ENCODE measurements at regions not wholly inside any gene's neighbourhood (a gene's known extent, or its start where the extent isn't known, plus 50 kb on each side); places are given as distances from the start of the nearest gene placed in this dataset.

DNA sequence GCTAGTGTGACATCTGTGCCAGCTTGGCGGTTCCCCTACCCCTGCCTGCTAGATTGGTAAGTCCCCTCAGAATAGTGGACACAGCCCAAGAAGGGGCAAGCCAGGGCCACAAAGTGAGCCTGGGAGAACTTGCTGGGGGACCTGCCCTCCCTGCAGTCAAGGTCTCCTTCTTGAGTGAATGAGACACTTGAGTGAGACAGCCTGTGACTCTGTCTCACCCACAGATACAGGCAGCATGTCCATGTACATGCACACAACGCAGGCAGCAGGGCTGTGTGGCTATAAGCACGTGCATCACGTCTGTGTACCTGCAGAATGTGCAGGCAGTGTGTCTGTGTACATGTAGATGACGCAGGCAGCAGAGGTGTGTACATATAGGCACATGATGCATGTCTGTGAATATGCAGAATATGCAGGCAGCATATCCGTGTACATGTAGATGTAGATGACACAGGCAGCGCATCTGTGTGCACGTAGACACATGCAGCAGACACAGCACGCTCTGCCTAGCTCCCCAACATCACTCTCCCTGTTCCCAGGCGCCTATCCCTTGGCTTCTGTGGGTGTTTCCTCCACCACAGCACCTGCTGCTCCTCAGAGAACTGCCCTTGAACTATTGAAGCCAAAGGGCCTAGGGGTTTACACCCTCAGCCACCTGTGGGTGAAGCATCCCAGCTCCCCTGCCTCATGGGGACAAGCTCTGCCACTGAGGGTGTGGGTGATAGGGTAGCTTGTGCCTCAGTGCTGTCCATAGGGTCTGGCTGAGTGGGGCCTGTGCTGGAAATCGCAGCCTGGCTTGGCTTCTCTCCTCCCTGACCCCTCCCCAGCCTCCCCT lies 147.2 kb upstream of the TWIST2 start:
- TF ChIP-seq, protein P1, sequence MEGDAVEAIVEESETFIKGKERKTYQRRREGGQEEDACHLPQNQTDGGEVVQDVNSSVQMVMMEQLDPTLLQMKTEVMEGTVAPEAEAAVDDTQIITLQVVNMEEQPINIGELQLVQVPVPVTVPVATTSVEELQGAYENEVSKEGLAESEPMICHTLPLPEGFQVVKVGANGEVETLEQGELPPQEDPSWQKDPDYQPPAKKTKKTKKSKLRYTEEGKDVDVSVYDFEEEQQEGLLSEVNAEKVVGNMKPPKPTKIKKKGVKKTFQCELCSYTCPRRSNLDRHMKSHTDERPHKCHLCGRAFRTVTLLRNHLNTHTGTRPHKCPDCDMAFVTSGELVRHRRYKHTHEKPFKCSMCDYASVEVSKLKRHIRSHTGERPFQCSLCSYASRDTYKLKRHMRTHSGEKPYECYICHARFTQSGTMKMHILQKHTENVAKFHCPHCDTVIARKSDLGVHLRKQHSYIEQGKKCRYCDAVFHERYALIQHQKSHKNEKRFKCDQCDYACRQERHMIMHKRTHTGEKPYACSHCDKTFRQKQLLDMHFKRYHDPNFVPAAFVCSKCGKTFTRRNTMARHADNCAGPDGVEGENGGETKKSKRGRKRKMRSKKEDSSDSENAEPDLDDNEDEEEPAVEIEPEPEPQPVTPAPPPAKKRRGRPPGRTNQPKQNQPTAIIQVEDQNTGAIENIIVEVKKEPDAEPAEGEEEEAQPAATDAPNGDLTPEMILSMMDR (IDR thresholded peaks at IDR 0.05): no peak
- Mint-ChIP-seq H3K4me3 (no peak overlapping the region), H3K4me1 (peaks cover 32% of the 10 kb centered on the region), H3K27me3 (ENCODE audit: low read depth, poor library complexity) (no peaks in the 10 kb centered on the region), H3K27ac (no peak overlapping the region), H3K36me3 (ENCODE audit: low read depth) (no peaks in the 10 kb centered on the region), H3K9me3 (no peaks in the 10 kb centered on the region)
- no peak for DNase-seq

DNA sequence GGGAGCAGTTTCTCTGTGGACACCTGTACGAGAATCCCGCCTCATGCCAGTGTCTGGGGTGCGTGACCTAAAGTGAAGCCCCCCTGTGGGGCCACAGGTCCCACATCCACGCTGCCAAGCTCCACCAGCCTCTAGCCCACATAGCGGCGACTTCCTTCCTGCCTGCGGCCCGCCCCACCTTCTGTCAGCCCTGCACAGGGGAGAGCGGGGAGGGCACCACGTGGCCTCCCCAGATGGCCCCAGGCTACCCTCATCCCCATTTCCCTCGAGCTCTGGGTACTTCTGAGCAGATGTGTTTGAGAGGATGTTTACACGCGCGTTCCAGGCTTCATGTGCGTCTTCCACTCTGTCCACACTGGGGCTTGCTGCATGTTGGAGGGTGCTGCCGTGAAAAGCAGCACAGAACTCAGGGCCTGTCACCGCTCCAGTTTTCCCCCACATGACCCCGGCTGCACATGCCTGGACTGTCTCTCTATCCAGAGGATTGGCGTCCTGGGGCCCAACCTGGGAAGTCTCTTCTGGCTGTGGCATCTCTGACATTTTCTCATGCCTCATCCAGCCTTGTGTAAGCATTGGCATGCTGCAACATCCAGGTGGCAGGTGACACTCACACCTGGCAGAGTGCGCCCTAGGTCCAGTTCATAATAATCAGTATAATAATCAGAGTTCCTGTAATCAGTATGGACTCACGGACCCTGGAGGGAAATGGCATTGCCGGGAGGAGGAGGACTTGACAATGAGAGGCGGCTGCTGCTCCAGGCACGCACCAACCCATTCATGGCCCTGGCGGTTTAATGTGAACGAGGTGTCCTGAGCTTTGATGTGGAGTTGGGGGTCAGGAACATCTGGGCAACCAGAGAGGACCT lies 146.3 kb upstream of the TWIST2 start:
- TF ChIP-seq, protein P1 (IDR thresholded peaks at IDR 0.05): no peak
- Mint-ChIP-seq H3K27me3 (ENCODE audit: low read depth, poor library complexity) (no peaks in the 10 kb centered on the region), H3K9me3 (no peaks in the 10 kb centered on the region), H3K4me1 (peaks cover 24% of the 10 kb centered on the region), H3K27ac (peak overlapping the region; percentile 90), H3K4me3 (no peak overlapping the region), H3K36me3 (ENCODE audit: low read depth) (no peaks in the 10 kb centered on the region)
- DNase-seq: no peak

DNA sequence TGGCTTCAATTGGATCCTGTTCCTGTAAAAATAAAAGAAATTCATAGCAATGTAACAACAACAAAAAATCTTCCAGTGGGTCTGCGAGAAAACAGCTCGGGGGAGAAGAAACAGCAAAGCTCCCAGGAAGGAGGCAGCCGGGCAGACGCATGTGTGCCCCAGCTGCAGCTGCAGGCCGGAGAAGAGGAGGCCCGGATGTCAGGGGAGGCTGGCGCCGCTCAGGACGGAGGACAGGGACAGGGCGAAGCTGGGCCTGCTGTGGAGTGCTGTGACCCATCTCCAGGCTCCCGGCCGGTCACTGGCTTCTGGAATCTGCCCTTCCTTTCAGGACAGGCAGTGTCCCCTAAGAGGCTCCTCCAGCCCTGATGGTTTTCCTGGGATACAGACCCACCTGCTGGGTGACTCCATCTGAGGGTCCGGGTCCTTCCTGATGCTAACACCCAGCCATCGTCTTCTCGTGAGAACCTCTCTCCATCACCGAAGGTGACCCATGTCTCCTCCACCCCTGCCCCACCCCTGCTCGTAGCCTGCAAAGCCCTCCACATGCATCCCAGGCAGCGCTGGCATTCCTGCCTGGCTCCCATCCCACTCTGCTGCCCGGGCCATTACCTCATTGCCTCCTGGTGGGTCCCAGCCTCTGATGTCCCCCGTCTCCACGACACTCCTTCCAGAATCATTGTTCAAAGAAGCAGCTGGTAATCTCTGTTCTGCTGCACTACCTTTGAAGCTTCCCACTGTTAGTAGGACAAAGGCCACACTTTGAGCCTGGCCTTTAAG lies 145.4 kb upstream of the TWIST2 start:
- Mint-ChIP-seq H3K4me3 (no peak overlapping the region), H3K27ac (peak overlapping the region; percentile 12), H3K4me1 (peaks cover 21% of the 10 kb centered on the region), H3K36me3 (ENCODE audit: low read depth) (no peaks in the 10 kb centered on the region), H3K9me3 (no peaks in the 10 kb centered on the region), H3K27me3 (ENCODE audit: low read depth, poor library complexity) (no peaks in the 10 kb centered on the region)
- DNase-seq: no peak
- TF ChIP-seq, protein P1 (IDR thresholded peaks at IDR 0.05): no peak

DNA sequence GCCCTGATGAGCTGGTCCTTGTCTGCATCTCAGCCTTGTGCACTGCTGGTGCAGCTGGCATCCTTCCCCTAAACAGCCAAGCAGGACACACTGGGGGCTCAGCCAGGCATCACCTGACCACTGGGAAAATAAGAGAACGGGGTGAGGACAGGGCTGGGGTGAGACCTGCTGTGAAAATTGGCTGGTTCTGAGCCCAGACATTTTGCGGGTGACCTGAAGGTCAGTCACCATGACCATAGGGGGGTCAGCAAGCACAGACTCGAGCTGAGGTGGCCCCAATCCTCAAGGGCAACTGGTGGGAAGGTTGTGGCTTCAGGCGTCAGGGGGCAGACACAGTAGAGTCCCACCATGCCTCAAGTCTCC lies 144.9 kb upstream of the TWIST2 start:
- Mint-ChIP-seq H3K27ac (peak overlapping the region; percentile 12), H3K27me3 (ENCODE audit: low read depth, poor library complexity) (no peaks in the 10 kb centered on the region), H3K9me3 (no peaks in the 10 kb centered on the region), H3K4me1 (peaks cover 19% of the 10 kb centered on the region), H3K4me3 (no peak overlapping the region), H3K36me3 (ENCODE audit: low read depth) (no peaks in the 10 kb centered on the region)
- DNase-seq: no peak
- TF ChIP-seq, protein P1 (IDR thresholded peaks at IDR 0.05): no peak

DNA sequence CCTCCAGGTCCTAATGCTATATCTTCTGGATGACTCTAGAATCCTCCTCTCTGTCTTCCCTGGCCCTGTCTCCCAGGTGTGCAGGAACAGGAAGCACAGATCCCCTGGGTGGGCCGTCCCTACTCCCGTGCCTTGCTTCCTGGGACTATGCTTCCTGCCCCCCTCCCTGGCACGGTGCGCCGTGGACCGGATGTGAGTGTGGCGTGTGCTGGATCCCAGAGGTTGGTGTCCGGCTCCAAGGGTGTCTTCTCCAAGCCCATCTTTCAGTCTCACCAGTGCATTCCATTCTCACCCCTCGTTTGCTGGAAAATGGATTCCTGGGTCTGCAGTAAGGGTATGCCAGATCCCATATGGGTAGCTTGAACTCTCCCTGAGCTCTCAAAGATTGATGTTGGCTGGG lies 144.4 kb upstream of the TWIST2 start:
- Mint-ChIP-seq H3K27me3 (ENCODE audit: low read depth, poor library complexity) (no peaks in the 10 kb centered on the region), H3K36me3 (ENCODE audit: low read depth) (no peaks in the 10 kb centered on the region), H3K9me3 (no peaks in the 10 kb centered on the region), H3K27ac (no peak overlapping the region), H3K4me3 (no peak overlapping the region), H3K4me1 (peaks cover 15% of the 10 kb centered on the region)
- TF ChIP-seq, protein P1 (IDR thresholded peaks at IDR 0.05): no peak
- no peak for DNase-seq
